ENCODE measurements at regions not wholly inside any gene's neighbourhood (a gene's known extent, or its start where the extent isn't known, plus 50 kb on each side); places are given as distances from the start of the nearest gene placed in this dataset.

GRCh38 chr3:105959851-105960250, 91.0 kb upstream of the CBLB start:
- no peak for TF ChIP-seq RFX5 (IDR thresholded peaks at IDR 0.05; ENCODE audit: low read length)
- 68% methylated on average over 3 of the region's 3 CpGs for WGBS (ENCODE audit: low lambda C conversion rate)
- DNase-seq: no peak
- no peak overlapping the region for H3K4me2 ChIP-seq
- no peaks in the 10 kb centered on the region for H3K27me3 ChIP-seq (ENCODE audit: insufficient read depth)
- ChIA-PET CTCF (interaction anchor here (1.0 to 1.1 kb wide), 2 partner anchors 10 to 33 kb away, joined by 3 to 4 read pairs; no protein-coding TSS in a partner anchor), POLR2A (no interaction called here)
- H4K20me1 ChIP-seq (ENCODE audit: insufficient read depth): no peaks in the 10 kb centered on the region
- H3K27ac ChIP-seq (ENCODE audit: low read depth in 2 of 2, low read length in 1 of 2): no peak overlapping the region
- H3K79me2 ChIP-seq (ENCODE audit: insufficient read depth): no peaks in the 10 kb centered on the region
- H3F3A ChIP-seq (replicated peaks; ENCODE audit: insufficient read depth): peaks cover 5% of the 10 kb centered on the region
- no peaks in the 10 kb centered on the region for H3K9me3 ChIP-seq
- H2AFZ ChIP-seq (ENCODE audit: low read depth): no peak overlapping the region
- H3K4me1 ChIP-seq (ENCODE audit: control insufficient read depth in 1 of 2, insufficient read depth in 2 of 2, low read depth in 1 of 2, low read length in 1 of 2): no peaks in the 10 kb centered on the region
- no peaks in the 10 kb centered on the region for H3K9me2 ChIP-seq
- H3K9ac ChIP-seq: no peak overlapping the region
- no peak overlapping the region for H3K4me3 ChIP-seq (ENCODE audit: low read depth in 2 of 2, low read length in 1 of 2)
- H3K36me3 ChIP-seq (replicated peaks in 1 of 2; ENCODE audit: control insufficient read depth in 1 of 2, insufficient read depth in 2 of 2, low read length in 1 of 2): no peaks in the 10 kb centered on the region

DNA sequence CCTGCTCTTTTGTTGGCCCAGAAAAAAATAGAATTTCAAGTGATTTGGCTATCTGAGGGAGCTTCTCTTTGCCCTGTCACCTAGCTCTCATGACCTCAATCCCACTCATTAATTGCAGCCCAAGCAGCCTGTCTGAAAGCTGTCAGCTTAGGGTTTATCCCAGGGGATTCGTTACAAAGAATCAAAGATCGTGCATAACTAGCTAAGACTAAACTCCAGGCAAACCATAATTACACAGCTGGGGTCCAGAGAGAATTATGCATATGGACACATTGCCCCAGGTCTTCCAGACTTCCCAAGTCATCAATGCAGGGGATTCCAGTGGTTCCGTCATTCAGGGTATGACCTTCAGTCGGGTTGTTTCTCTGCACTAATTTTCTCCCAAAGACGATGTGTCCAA, 91.6 kb upstream of the CBLB start:
- 91% methylated on average over 4 of the region's 5 CpGs for WGBS (ENCODE audit: low lambda C conversion rate)
- Histone ChIP-seq H3K9me2 (no peaks in the 10 kb centered on the region), H3K36me3 (replicated peaks in 1 of 2; ENCODE audit: control insufficient read depth in 1 of 2, insufficient read depth in 2 of 2, low read length in 1 of 2) (no peaks in the 10 kb centered on the region), H3K27me3 (ENCODE audit: insufficient read depth) (no peaks in the 10 kb centered on the region), H3K4me2 (no peak overlapping the region), H3K9me3 (no peaks in the 10 kb centered on the region), H4K20me1 (ENCODE audit: insufficient read depth) (no peaks in the 10 kb centered on the region), H3K27ac (ENCODE audit: low read depth in 2 of 2, low read length in 1 of 2) (no peak overlapping the region), H3K4me3 (ENCODE audit: low read depth in 2 of 2, low read length in 1 of 2) (no peak overlapping the region), H3K9ac (no peak overlapping the region), H2AFZ (ENCODE audit: low read depth) (no peak overlapping the region), H3K79me2 (ENCODE audit: insufficient read depth) (no peaks in the 10 kb centered on the region), H3K4me1 (ENCODE audit: control insufficient read depth in 1 of 2, insufficient read depth in 2 of 2, low read depth in 1 of 2, low read length in 1 of 2) (no peaks in the 10 kb centered on the region), H3F3A (replicated peaks; ENCODE audit: insufficient read depth) (peaks cover 5% of the 10 kb centered on the region)
- TF ChIP-seq GABPA (IDR thresholded peaks at IDR 0.05; ENCODE audit: low read depth): no peak
- no peak for TF ChIP-seq ZBTB33 (IDR thresholded peaks at IDR 0.05; ENCODE audit: borderline replicate concordance, low read depth)
- TF ChIP-seq, protein P1, sequence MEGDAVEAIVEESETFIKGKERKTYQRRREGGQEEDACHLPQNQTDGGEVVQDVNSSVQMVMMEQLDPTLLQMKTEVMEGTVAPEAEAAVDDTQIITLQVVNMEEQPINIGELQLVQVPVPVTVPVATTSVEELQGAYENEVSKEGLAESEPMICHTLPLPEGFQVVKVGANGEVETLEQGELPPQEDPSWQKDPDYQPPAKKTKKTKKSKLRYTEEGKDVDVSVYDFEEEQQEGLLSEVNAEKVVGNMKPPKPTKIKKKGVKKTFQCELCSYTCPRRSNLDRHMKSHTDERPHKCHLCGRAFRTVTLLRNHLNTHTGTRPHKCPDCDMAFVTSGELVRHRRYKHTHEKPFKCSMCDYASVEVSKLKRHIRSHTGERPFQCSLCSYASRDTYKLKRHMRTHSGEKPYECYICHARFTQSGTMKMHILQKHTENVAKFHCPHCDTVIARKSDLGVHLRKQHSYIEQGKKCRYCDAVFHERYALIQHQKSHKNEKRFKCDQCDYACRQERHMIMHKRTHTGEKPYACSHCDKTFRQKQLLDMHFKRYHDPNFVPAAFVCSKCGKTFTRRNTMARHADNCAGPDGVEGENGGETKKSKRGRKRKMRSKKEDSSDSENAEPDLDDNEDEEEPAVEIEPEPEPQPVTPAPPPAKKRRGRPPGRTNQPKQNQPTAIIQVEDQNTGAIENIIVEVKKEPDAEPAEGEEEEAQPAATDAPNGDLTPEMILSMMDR (IDR thresholded peaks at IDR 0.05): no peak
- TF ChIP-seq CHD2 (IDR thresholded peaks at IDR 0.05; ENCODE audit: low read length, partially characterized antibody): no peak
- POLR2A ChIA-PET: no interaction called here
- no peak for DNase-seq
- CTCF ChIA-PET: interaction anchor here (1.0 to 1.1 kb wide), 2 partner anchors 11 to 34 kb away, joined by 3 to 4 read pairs; no protein-coding TSS in a partner anchor

GRCh38 chr3:105963161-105963560, 94.3 kb upstream of the CBLB start:
- Histone ChIP-seq H2AFZ (ENCODE audit: low read depth) (no peak overlapping the region), H3K4me1 (ENCODE audit: control insufficient read depth in 1 of 2, insufficient read depth in 2 of 2, low read depth in 1 of 2, low read length in 1 of 2) (0 out of 4 replicates have a peak, but pooled peaks cover 0 to 3% of the 10 kb centered on the region in 2 experiments), H3K4me3 (ENCODE audit: low read depth in 2 of 2, low read length in 1 of 2) (no peak overlapping the region), H3K4me2 (no peak overlapping the region), H3K9me3 (no peaks in the 10 kb centered on the region), H3K27me3 (ENCODE audit: insufficient read depth) (no peaks in the 10 kb centered on the region), H3K27ac (ENCODE audit: low read depth in 2 of 2, low read length in 1 of 2) (no peak overlapping the region), H3F3A (replicated peaks; ENCODE audit: insufficient read depth) (no peaks in the 10 kb centered on the region), H3K79me2 (ENCODE audit: insufficient read depth) (no peaks in the 10 kb centered on the region), H3K9ac (no peak overlapping the region), H4K20me1 (ENCODE audit: insufficient read depth) (no peaks in the 10 kb centered on the region), H3K36me3 (replicated peaks in 1 of 2; ENCODE audit: control insufficient read depth in 1 of 2, insufficient read depth in 2 of 2, low read length in 1 of 2) (no peaks in the 10 kb centered on the region), H3K9me2 (no peaks in the 10 kb centered on the region)
- 96% methylated on average over 1 of the region's 1 CpG for WGBS (ENCODE audit: low lambda C conversion rate)
- ChIA-PET CTCF (no interaction called here), POLR2A (no interaction called here)
- no peak for DNase-seq
- TF ChIP-seq ZBTB33 (IDR thresholded peaks at IDR 0.05; ENCODE audit: borderline replicate concordance, low read depth) (no peak), EP300 (IDR thresholded peaks at IDR 0.05; ENCODE audit: borderline replicate concordance in 1 of 2, low read depth in 1 of 2, low read length in 1 of 2) (no peak), JUND (IDR thresholded peaks at IDR 0.05) (no peak), RCOR1 (IDR thresholded peaks at IDR 0.05; ENCODE audit: low read length) (no peak), USF1 (IDR thresholded peaks at IDR 0.05; ENCODE audit: borderline replicate concordance, low read depth) (no peak), FOXJ3 (CRISPR knock-in tag; IDR thresholded peaks at IDR 0.05) (no peak), ELF1 (IDR thresholded peaks at IDR 0.05) (no peak), RFX5 (IDR thresholded peaks at IDR 0.05; ENCODE audit: low read length) (no peak), SMC3 (IDR thresholded peaks at IDR 0.05; ENCODE audit: low read depth, low read length) (no peak)
- TF ChIP-seq, protein P2, sequence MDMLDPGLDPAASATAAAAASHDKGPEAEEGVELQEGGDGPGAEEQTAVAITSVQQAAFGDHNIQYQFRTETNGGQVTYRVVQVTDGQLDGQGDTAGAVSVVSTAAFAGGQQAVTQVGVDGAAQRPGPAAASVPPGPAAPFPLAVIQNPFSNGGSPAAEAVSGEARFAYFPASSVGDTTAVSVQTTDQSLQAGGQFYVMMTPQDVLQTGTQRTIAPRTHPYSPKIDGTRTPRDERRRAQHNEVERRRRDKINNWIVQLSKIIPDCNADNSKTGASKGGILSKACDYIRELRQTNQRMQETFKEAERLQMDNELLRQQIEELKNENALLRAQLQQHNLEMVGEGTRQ (IDR thresholded peaks at IDR 0.05; ENCODE audit: borderline replicate concordance, low read depth, low read length): no peak

Measured in SK-N-SH (cell line).